ENCODE measurements at regions not wholly inside any gene's neighbourhood (a gene's known extent, or its start where the extent isn't known, plus 50 kb on each side); places are given as distances from the start of the nearest gene placed in this dataset.

DNA sequence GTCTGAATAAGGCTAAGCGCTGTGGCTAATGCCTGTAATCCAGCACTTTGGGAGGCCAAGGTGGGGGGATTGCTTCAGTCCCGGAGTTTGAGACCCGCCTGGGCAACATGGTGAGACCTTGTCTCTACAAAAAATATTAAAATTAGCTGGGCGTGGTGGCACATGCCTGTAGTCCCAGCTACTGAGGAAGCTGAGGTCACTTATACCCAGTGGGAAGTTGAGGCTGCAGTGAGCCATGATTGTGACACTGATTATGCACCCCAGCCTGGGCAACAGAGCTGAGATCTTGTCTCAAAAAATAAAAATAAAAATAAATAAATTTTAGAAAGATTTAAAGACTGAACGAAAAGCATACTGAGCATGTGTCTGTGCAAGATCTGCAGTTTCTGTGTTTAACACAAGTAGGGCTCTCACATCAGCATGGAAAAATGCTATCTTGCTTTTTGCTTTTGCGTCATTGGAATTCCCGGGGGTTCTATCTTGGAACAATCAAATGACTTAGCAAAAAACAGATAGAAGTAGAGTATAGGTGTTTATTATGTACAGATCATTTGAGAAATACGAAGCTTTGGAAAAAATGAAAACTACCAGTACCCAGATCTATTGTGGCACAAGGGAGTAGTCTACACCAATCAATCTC lies 161.9 kb downstream of the CAPZA3 start:
- POLR2A ChIA-PET, result no interaction called here
- CTCF ChIA-PET, result interaction anchor here (1.5 kb wide), 2 partner anchors 9 to 11 kb away, joined by 3 to 4 read pairs; no protein-coding TSS in a partner anchor

DNA sequence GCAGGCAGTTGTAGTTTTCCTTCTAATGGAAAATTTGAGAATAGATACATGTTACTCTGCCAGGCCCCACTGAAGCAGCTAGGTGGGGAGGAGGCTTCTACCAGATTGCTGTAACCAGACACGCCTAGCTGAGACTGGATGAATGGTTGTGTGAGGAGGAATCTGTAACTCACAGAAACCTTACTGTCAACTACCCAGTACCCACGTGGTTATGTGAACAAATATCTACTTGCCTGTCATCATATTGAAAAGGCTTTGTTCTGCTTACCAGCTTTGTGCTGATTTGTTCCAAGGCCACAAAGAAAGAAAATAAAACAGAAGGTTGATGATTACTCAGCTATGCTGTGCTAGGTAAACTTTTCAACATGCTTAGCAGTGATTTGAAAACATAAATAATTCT lies 167.2 kb downstream of the CAPZA3 start:
- POLR2A ChIA-PET, result no interaction called here
- TF ChIP-seq, protein P1, sequence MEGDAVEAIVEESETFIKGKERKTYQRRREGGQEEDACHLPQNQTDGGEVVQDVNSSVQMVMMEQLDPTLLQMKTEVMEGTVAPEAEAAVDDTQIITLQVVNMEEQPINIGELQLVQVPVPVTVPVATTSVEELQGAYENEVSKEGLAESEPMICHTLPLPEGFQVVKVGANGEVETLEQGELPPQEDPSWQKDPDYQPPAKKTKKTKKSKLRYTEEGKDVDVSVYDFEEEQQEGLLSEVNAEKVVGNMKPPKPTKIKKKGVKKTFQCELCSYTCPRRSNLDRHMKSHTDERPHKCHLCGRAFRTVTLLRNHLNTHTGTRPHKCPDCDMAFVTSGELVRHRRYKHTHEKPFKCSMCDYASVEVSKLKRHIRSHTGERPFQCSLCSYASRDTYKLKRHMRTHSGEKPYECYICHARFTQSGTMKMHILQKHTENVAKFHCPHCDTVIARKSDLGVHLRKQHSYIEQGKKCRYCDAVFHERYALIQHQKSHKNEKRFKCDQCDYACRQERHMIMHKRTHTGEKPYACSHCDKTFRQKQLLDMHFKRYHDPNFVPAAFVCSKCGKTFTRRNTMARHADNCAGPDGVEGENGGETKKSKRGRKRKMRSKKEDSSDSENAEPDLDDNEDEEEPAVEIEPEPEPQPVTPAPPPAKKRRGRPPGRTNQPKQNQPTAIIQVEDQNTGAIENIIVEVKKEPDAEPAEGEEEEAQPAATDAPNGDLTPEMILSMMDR (IDR thresholded peaks at IDR 0.05; ENCODE audit: control extremely low read depth, extremely low read depth, low read depth, missing control alignments), result no peak
- no peak for DNase-seq (ENCODE audit: extremely low spot score)
- CTCF ChIA-PET, result no interaction called here

More for the DNA sequence above, 161.9 kb downstream of the CAPZA3 start:
- TF ChIP-seq, protein P1 (IDR thresholded peaks at IDR 0.05; ENCODE audit: control extremely low read depth, extremely low read depth, low read depth, missing control alignments), result no peak
- DNase-seq (ENCODE audit: extremely low spot score), result no peak

DNA sequence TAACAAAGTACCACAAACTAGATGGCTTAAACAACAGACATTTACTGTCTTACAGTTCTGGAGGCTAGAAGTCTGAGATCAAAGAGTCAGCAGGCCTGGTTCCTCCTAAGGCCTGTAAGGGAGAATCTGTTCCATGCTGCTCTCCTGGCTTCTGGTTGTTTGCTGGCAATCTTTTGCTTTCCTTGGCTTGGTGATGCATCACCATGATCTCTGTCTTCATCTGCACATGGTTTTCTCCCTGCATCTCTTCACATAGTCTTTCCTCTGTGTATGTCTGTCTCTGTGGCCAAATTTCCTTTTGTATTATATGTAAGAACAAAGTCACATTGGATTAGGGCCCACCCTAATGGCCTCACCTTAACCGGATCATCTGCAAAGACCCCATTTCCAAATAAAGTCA lies 168.5 kb downstream of the CAPZA3 start:
- CTCF ChIA-PET, result no interaction called here
- no peak for DNase-seq (ENCODE audit: extremely low spot score)

DNA sequence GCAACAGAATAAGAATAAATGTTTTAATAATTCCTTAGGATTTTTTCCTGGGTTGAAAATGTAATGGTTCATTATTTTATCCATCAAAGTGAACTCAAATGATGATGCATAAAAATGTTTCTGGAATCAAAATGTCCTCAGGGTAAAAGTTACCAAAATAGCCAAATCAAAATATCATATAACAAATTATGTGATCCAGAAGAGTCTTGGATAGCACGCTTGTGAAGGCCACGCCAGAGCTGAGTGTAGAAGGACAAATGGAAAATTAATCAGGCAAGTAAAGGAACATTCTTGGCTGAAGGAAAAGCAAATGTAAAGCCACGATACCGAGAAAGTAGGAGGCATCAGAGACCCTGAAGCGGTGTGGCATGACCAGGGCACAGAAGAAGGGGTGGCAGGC lies 169.2 kb downstream of the CAPZA3 start:
- CTCF ChIA-PET, result no interaction called here
- POLR2A ChIA-PET, result no interaction called here
- TF ChIP-seq, protein P1 (IDR thresholded peaks at IDR 0.05; ENCODE audit: control extremely low read depth, extremely low read depth, low read depth, missing control alignments), result no peak
- DNase-seq (ENCODE audit: extremely low spot score), result no peak

More for the DNA sequence above, 168.5 kb downstream of the CAPZA3 start:
- POLR2A ChIA-PET, result no interaction called here
- TF ChIP-seq, protein P1 (IDR thresholded peaks at IDR 0.05; ENCODE audit: control extremely low read depth, extremely low read depth, low read depth, missing control alignments), result no peak

DNA sequence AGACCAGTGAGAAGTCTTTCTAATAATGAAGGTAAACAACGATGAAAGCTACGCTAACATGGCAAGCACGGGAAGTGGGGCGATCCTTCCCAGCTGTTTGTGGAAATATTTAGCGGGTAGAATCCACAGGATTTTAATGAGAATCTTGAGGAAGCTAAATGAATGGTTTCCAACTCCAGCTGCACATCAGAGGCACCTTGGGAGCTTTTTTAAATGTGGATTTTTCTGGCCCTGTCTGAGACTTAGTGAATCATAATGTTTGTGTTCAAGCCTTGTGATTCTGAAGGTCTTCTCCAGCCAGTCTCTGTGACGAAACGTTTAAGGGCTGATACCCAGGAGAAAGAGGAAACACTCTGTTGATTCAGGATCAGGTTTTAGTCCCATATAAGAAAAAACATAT lies 169.8 kb downstream of the CAPZA3 start:
- TF ChIP-seq, protein P1 (IDR thresholded peaks at IDR 0.05; ENCODE audit: control extremely low read depth, extremely low read depth, low read depth, missing control alignments), result no peak
- CTCF ChIA-PET, result interaction anchor here (0.9 kb wide), 1 partner anchor 18 kb away, joined by 3 read pairs; no protein-coding TSS in a partner anchor
- POLR2A ChIA-PET, result no interaction called here
- no peak for DNase-seq (ENCODE audit: extremely low spot score)

DNA sequence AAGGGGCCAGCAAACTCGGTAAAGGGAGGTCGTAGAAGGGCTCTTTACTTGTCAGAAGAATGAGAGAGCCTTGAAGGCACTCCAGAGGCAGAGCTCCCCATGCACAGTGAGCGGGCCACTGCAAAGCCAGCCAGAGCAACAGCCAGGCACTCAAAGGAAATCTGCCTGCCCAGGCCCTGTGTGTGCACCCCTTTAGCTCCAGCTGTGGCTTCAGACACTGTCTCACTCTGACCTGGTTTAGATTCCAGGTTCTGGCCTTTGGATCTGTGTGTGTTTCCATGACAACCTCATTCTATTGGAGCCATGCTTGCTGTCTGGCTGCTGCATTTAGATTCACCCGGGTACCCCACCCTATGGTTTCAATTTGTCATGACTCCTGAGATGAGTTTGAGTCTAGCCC lies 170.3 kb downstream of the CAPZA3 start:
- TF ChIP-seq, protein P1 (IDR thresholded peaks at IDR 0.05; ENCODE audit: control extremely low read depth, extremely low read depth, low read depth, missing control alignments), result no peak
- ChIA-PET CTCF (interaction anchor here (0.9 to 1.8 kb wide), 2 partner anchors 9 to 18 kb away, joined by 3 to 4 read pairs; no protein-coding TSS in a partner anchor), POLR2A (no interaction called here)
- DNase-seq (ENCODE audit: extremely low spot score), result no peak
